Heart left ventricle (tissue), 16 donors: ENCODE measurements at regions not wholly inside any gene's neighbourhood (a gene's known extent, or its start where the extent isn't known, plus 50 kb on each side); places are given as distances from the start of the nearest gene placed in this dataset.
A peak's percentile ranks its signal among the peaks of the same experiment; 100 is the strongest.

Source experiments
- ATAC-seq, 4 donors: fragments of 200-7000 bp; cut with Tn5 transposase; one replicate each; pipeline ENCODE4 v1.9.1; 2020 to 2022; ENCODE audit warnings: moderate library complexity in 4 of 4, mild to moderate bottlenecking in 3 of 4, moderate number of reproducible peaks in 1 of 4
- DNase-seq, 5 donors: peaks; one replicate each; pipeline ENCODE4 v3.0.0-alpha.2; 2020
- H3K27ac ChIP-seq, 12 donors: fragments of 200-600 bp; sonication (generic) in 4 of 12; one replicate each; pipeline versions ENCODE4 v1.5.0 to v1.8.0; 2016 to 2022; ENCODE audit warnings: mild to moderate bottlenecking in 2 of 12
- H3K27me3 ChIP-seq, 9 donors: fragments of 200-600 bp; sonication (generic) in 2 of 9; one replicate each; pipeline versions ENCODE4 v1.5.1 to v1.8.0; 2016 to 2022; ENCODE audit warnings: mild to moderate bottlenecking in 3 of 9
- H3K36me3 ChIP-seq, 9 donors: fragments of 200-600 bp; sonication (generic) in 2 of 9; one replicate each; pipeline versions ENCODE4 v1.5.0 to v1.8.0; 2018 to 2022; ENCODE audit warnings: mild to moderate bottlenecking in 2 of 9
- H3K4me1 ChIP-seq, 12 donors: fragments of 200-600 bp; sonication (generic) in 4 of 12; one replicate each; pipeline versions ENCODE4 v1.5.0 to v1.8.0; 2016 to 2022; ENCODE audit warnings: mild to moderate bottlenecking in 3 of 12
- H3K4me3 ChIP-seq, 12 donors: fragments of 200-600 bp; sonication (generic) in 4 of 12; one replicate each; pipeline versions ENCODE4 v1.5.0 to v1.8.0; 2017 to 2022; ENCODE audit warnings: mild to moderate bottlenecking in 9 of 12, moderate library complexity in 4 of 12
- H3K9me3 ChIP-seq, 12 donors: fragments of 200-600 bp; sonication (generic) in 4 of 12; one replicate each; pipeline versions ENCODE4 v1.5.0 to v1.8.0; 2016 to 2022; ENCODE audit warnings: mild to moderate bottlenecking in 1 of 12
- CTCF ChIP-seq, 12 donors: fragments of 200-600 bp; sonication (generic) in 4 of 12; IDR thresholded peaks; one replicate each; pipeline versions ENCODE4 v1.5.0 to v1.8.0; 2018 to 2022; ENCODE audit warnings: antibody characterized with exemption in 12 of 12, mild to moderate bottlenecking in 5 of 12
- POLR2A ChIP-seq, 2 donors: fragments of 450-650 bp; IDR thresholded peaks; one replicate each; pipeline ENCODE4 v1.6.1; 2017; ENCODE audit warnings: antibody characterized with exemption in 2 of 2, mild to moderate bottlenecking in 2 of 2, moderate library complexity in 2 of 2
- WGBS, 4 donors: extraction: QIAGEN DNeasy Blood & Tissue Kit in 2 of 4; methylation state at CpG; one replicate each; pipeline versions ENCODE4 v1.1.5 to v1.1.7; 2013 to 2018; 5-methylcytosine and 5-hydroxymethylcytosine counted together
- intact Hi-C, 10 donors: fragments of 100-400 bp; cut with DNase I; formaldehyde crosslinking; loops; one replicate each; pipeline versions ENCODE4 v1.11.1 to v1.14.2; 2022
- donor health status: ischemic (EF 13 %, LVEDD 7.1; RV severe dilation, severe dysfunction).
- donor health status: healthy with polysubstance abuse.
- donor health status: DM: no; HTN: yes; CAD: no.
- donor health status: DM: no; HTN: no; CAD: no.
- donor health status: ischemic (EF 25% LVEDD 6.9; RV normal size, moderate dysfunction).
- donor health status: ischemic (EF 25% LVEDD 5.7; RV mildly dilated, moderate dysfunction).
- donor health status: healthy.
- donor health status: DM: yes; HTN: yes; CAD: no.
- donor health status: ischemic (EF 35%, LVEDD 5.7; RV mildly dilated, moderate dysfunction).
- donor health status: nonischemic (EF 11% LVEDD 7.7; RV severe dilation, severe dysfunction).
- donor health status: DM: yes; HTN: yes; CAD: no.
- donor health status: PGD.
- donor health status: ischemic (EF 29% LVEDD 5.4; RV normal size, mild dysfunction).
- donor health status: nonischemic (EF 23%, LVEDD 6.1; RV moderate dilation, normal function).

- intact Hi-C loops: no loop called here
- no peak for TF ChIP-seq CTCF (IDR thresholded peaks at IDR 0.05)
- no peak for TF ChIP-seq POLR2A (IDR thresholded peaks at IDR 0.05)
- Histone ChIP-seq H3K4me1 (peaks cover 0 to 26% (median 4%) of the 10 kb centered on the region in 12 donors), H3K36me3 (no peaks in the 10 kb centered on the region), H3K9me3 (no peaks in the 10 kb centered on the region), H3K27me3 (no peaks in the 10 kb centered on the region), H3K4me3 (no peak overlapping the region), H3K27ac (no peak overlapping the region)
- 75 to 100% (median 85%) methylated on average over 1 of the region's 1 CpG for WGBS, 4 donors
- DNase-seq (no peak), ATAC-seq (no peak)
Measured at GRCh38 chr10:44573821-44574220, 188.9 kb upstream of the CXCL12 start.

- Histone ChIP-seq H3K9me3 (no peaks in the 10 kb centered on the region), H3K36me3 (no peaks in the 10 kb centered on the region), H3K27ac (no peak overlapping the region), H3K4me3 (no peak overlapping the region), H3K27me3 (no peaks in the 10 kb centered on the region), H3K4me1 (peaks cover 0 to 18% (median 2%) of the 10 kb centered on the region in 12 donors)
- TF ChIP-seq CTCF (IDR thresholded peaks at IDR 0.05): no peak
- TF ChIP-seq POLR2A (IDR thresholded peaks at IDR 0.05): no peak
- WGBS, 4 donors: 92 to 97% (median 93%) methylated on average over 10 of the region's 10 CpGs
- DNase-seq (no peak), ATAC-seq (no peak)
- intact Hi-C loops: no loop called here
Measured at GRCh38 chr10:44574596-44575480, 189.9 kb upstream of the CXCL12 start.

- no peak for TF ChIP-seq POLR2A (IDR thresholded peaks at IDR 0.05)
- TF ChIP-seq CTCF (IDR thresholded peaks at IDR 0.05): no peak
- DNase-seq: no peak
- intact Hi-C loops: no loop called here
- Histone ChIP-seq H3K9me3 (no peaks in the 10 kb centered on the region), H3K27ac (peak overlapping the region in 4 of 12 donors; percentile 17 to 67 (median 64)), H3K36me3 (no peaks in the 10 kb centered on the region), H3K4me1 (peaks cover 0 to 8% (median 0%) of the 10 kb centered on the region in 12 donors), H3K4me3 (no peak overlapping the region), H3K27me3 (no peaks in the 10 kb centered on the region)
- WGBS, 4 donors: 93 to 96% (median 96%) methylated on average over 13 to 18 of the region's 18 CpGs
- no peak for ATAC-seq
Measured at GRCh38 chr10:44575601-44576380, 190.9 kb upstream of the CXCL12 start.

GRCh38 chr10:44576702-44577191 is 191.8 kb upstream of the CXCL12 start:
- no peaks in the 10 kb centered on the region for H3K27me3 ChIP-seq
- ATAC-seq (peak; percentile 40 to 85 (median 79)), DNase-seq (no peak)
- intact Hi-C loops: no loop called here
- peak overlapping the region in 7 of 12 donors; percentile 2 to 67 (median 36) for H3K27ac ChIP-seq
- no peak for TF ChIP-seq POLR2A (IDR thresholded peaks at IDR 0.05)
- no peak for TF ChIP-seq CTCF (IDR thresholded peaks at IDR 0.05)
- no peaks in the 10 kb centered on the region for H3K36me3 ChIP-seq
- no peaks in the 10 kb centered on the region for H3K9me3 ChIP-seq
- no peak overlapping the region for H3K4me3 ChIP-seq
- H3K4me1 ChIP-seq: peaks cover 0 to 8% (median 0%) of the 10 kb centered on the region in 12 donors
- 65 to 91% (median 79%) methylated on average over 6 of the region's 6 CpGs for WGBS, 4 donors
